A673 (cell line): ENCODE measurements at regions not wholly inside any gene's neighbourhood (a gene's known extent, or its start where the extent isn't known, plus 50 kb on each side); places are given as distances from the start of the nearest gene placed in this dataset.

Experiments used
- BruUV-seq: library from RNA; stranded (reverse); fragments of 400-500 nt; replicated peaks from 2 replicates; lab custom pipeline; 2021; lab: Mats Ljungman, UMichigan
- CTCF ChIA-PET: fragments of 300-600 bp; sonication (Branson Sonifier 250); formaldehyde crosslinking; loops from one replicate; lab custom pipeline; 2022; ENCODE audit warnings: antibody characterized with exemption; lab: Charles Lee
- POLR2A ChIA-PET: fragments of 300-600 bp; sonication (Branson Sonifier 250); formaldehyde crosslinking; loops from one replicate; lab custom pipeline; 2022; ENCODE audit warnings: antibody characterized with exemption; ENCODE audit not compliant: low non-redundant PET; lab: Charles Lee
- DNase-seq: peaks from one replicate; pipeline ENCODE4 v3.0.0-alpha.2; 2015; ENCODE audit warnings: low spot score
- H3K27ac ChIP-seq: fragments of 200-600 bp; sonication (generic); 2 replicates; pipeline ENCODE4 v1.5.1; 2016; ENCODE audit warnings: mixed run types, low read depth, mild to moderate bottlenecking, mixed read lengths, antibody characterized with exemption, low read length; ENCODE audit not compliant: poor library complexity, severe bottlenecking
- H3K27me3 ChIP-seq: fragments of 200-600 bp; sonication (generic); replicated peaks from 2 replicates; pipeline ENCODE4 v1.6.1; 2017; ENCODE audit warnings: mixed run types, low read depth, mild to moderate bottlenecking, mixed read lengths, antibody characterized with exemption, low read length; ENCODE audit not compliant: insufficient read depth, poor library complexity
- H3K36me3 ChIP-seq: fragments of 200-600 bp; sonication (generic); 2 replicates; pipeline ENCODE4 v1.6.1; 2016; ENCODE audit warnings: mixed run types, mild to moderate bottlenecking, mixed read lengths, antibody characterized with exemption, low read length; ENCODE audit not compliant: insufficient read depth, poor library complexity, severe bottlenecking
- H3K4me1 ChIP-seq: fragments of 200-600 bp; sonication (generic); 2 replicates; pipeline ENCODE4 v1.6.1; 2017; ENCODE audit warnings: mixed run types, mild to moderate bottlenecking, mixed read lengths, antibody characterized with exemption, low read length; ENCODE audit not compliant: insufficient read depth, poor library complexity, severe bottlenecking
- H3K4me3 ChIP-seq: fragments of 200-600 bp; sonication (generic); 2 replicates; pipeline ENCODE4 v1.5.1; 2016; ENCODE audit warnings: low read depth, mixed run types, mild to moderate bottlenecking, mixed read lengths, low read length; ENCODE audit not compliant: poor library complexity, severe bottlenecking
- H3K9me3 ChIP-seq: fragments of 200-600 bp; sonication (generic); 2 replicates; pipeline ENCODE4 v1.6.1; 2016; ENCODE audit warnings: mixed run types, low read depth, mild to moderate bottlenecking, mixed read lengths, antibody characterized with exemption, low read length; ENCODE audit not compliant: poor library complexity, severe bottlenecking
- EZH2 ChIP-seq: fragments of 200-600 bp; sonication (generic); IDR thresholded peaks from 2 replicates; pipeline ENCODE4 v1.6.1; 2017; ENCODE audit warnings: borderline replicate concordance, low read depth, mild to moderate bottlenecking, mixed read lengths, antibody characterized with exemption, low read length; ENCODE audit not compliant: poor library complexity, severe bottlenecking
- intact Hi-C: fragments of 100-400 bp; cut with micrococcal nuclease; formaldehyde crosslinking; loops from one replicate; pipeline ENCODE4 v1.10.0; 2022; ENCODE audit not compliant: unreplicated experiment
- TF ChIP-seq, protein P1 (sequence below): fragments of 300-800, 200-600 bp; sonication (generic); conservative IDR thresholded peaks from 2 replicates; pipeline ENCODE4 v1.5.1; 2017; ENCODE audit warnings: low read depth, mild to moderate bottlenecking, antibody characterized with exemption, low read length, moderate library complexity, mixed read lengths

GRCh38 chr20:12641619-12642018 lies 367.2 kb upstream of the SPTLC3 start:
- intact Hi-C loops, result no loop called here
- no peak for DNase-seq
- H3K36me3 ChIP-seq, result no peaks in the 10 kb centered on the region
- no peaks in the 10 kb centered on the region for H3K27me3 ChIP-seq
- H3K9me3 ChIP-seq, result no peaks in the 10 kb centered on the region
- ChIA-PET CTCF (no interaction called here), POLR2A (no interaction called here)
- no TSS peak for BruUV-seq
- no peaks in the 10 kb centered on the region for H3K4me1 ChIP-seq
- no peak overlapping the region for H3K4me3 ChIP-seq
- H3K27ac ChIP-seq, result no peak overlapping the region
- TF ChIP-seq, protein P1, sequence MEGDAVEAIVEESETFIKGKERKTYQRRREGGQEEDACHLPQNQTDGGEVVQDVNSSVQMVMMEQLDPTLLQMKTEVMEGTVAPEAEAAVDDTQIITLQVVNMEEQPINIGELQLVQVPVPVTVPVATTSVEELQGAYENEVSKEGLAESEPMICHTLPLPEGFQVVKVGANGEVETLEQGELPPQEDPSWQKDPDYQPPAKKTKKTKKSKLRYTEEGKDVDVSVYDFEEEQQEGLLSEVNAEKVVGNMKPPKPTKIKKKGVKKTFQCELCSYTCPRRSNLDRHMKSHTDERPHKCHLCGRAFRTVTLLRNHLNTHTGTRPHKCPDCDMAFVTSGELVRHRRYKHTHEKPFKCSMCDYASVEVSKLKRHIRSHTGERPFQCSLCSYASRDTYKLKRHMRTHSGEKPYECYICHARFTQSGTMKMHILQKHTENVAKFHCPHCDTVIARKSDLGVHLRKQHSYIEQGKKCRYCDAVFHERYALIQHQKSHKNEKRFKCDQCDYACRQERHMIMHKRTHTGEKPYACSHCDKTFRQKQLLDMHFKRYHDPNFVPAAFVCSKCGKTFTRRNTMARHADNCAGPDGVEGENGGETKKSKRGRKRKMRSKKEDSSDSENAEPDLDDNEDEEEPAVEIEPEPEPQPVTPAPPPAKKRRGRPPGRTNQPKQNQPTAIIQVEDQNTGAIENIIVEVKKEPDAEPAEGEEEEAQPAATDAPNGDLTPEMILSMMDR, result no peak
- TF ChIP-seq EZH2, result no peak

- intact Hi-C loops, result no loop called here
- DNase-seq, result no peak
- POLR2A ChIA-PET, result no interaction called here
Observed at GRCh38 chr20:12644461-12644860, 364.3 kb upstream of the SPTLC3 start.

GRCh38 chr20:12649234-12649633 lies 359.5 kb upstream of the SPTLC3 start:
- TF ChIP-seq, protein P1, result no peak
- no peak for TF ChIP-seq EZH2
- Histone ChIP-seq H3K36me3 (no peaks in the 10 kb centered on the region), H3K9me3 (no peaks in the 10 kb centered on the region), H3K4me1 (no peaks in the 10 kb centered on the region), H3K27ac (no peak overlapping the region), H3K27me3 (no peaks in the 10 kb centered on the region), H3K4me3 (no peak overlapping the region)
- DNase-seq, result no peak
- CTCF ChIA-PET, result no interaction called here
- no TSS peak for BruUV-seq
- intact Hi-C loops, result no loop called here
- POLR2A ChIA-PET, result no interaction called here

More at GRCh38 chr20:12644461-12644860, 364.3 kb upstream of the SPTLC3 start:
- CTCF ChIA-PET, result no interaction called here
- no peaks in the 10 kb centered on the region for H3K4me1 ChIP-seq
- TF ChIP-seq EZH2, result no peak
- TF ChIP-seq, protein P1, result no peak
- no peaks in the 10 kb centered on the region for H3K27me3 ChIP-seq
- H3K36me3 ChIP-seq, result no peaks in the 10 kb centered on the region
- no peak overlapping the region for H3K4me3 ChIP-seq
- no peaks in the 10 kb centered on the region for H3K9me3 ChIP-seq
- BruUV-seq, result no TSS peak
- no peak overlapping the region for H3K27ac ChIP-seq
